T47D (cell line): ENCODE measurements at regions not wholly inside any gene's neighbourhood (a gene's known extent, or its start where the extent isn't known, plus 50 kb on each side); places are given as distances from the start of the nearest gene placed in this dataset.

Experiments
- DNase-seq, 2 experiments: peaks; one replicate each; pipeline versions ENCODE4 v3.0.0 to v3.0.0-alpha.2; 2011 to 2012; ENCODE audit warnings: low read depth in 1 of 2, low spot score in 1 of 2
- JUND ChIP-seq: IDR thresholded peaks from 2 replicates; pipeline ENCODE4 v1.6.1; 2012; ENCODE audit warnings: low read depth
- in situ Hi-C: cut with HindIII; loops from 2 replicates; pipeline ENCODE4 v1.10.0; 2016; ENCODE audit warnings: low sequenced_read_pairs, low pct_unique_long_range_greater_than_20kb

GRCh38 chr1:96253246-96254035, 468.1 kb upstream of the PTBP2 start:
- no peak for TF ChIP-seq JUND
- in situ Hi-C loops = no loop called here

DNA sequence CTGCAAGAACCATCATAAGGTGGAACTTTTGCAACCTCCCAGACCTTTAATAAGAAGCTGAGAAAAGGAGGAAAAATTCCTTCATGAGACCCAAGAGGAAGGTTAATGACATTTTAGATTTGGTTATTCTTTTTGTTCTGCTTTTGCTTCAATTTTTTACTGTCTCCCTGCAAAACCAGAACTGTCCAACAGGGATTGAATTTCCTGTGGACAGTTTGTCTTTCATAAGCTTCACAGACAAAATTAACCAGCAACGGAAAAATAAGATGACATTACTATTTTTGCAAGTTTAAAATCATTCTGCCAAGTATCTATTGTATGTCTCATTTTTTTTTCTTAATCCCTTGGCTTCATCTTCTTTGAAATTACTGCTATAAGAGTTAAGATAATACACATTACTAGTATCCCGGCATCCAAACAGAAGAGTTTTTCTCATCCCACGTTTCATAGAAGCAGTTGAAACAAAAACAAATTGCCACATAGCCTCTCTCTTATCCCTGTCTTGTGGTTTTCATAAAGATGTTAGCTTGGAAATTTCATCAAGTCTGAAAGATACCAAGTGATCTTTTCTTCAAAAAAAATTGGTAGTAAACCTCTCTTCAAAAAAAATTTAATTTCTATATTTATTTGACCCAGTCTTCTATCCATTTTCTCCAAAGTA, 465.3 kb upstream of the PTBP2 start:
- in situ Hi-C loops = no loop called here
- TF ChIP-seq JUND = no peak
- DNase-seq = no peak

More at GRCh38 chr1:96253246-96254035, 468.1 kb upstream of the PTBP2 start:
- DNase-seq = no peak

GRCh38 chr1:96259399-96259798, 462.2 kb upstream of the PTBP2 start:
- DNase-seq = no peak
- in situ Hi-C loops = no loop called here
- no peak for TF ChIP-seq JUND

GRCh38 chr1:96281491-96281890, 440.1 kb upstream of the PTBP2 start:
- TF ChIP-seq JUND = no peak
- no peak for DNase-seq
- in situ Hi-C loops = no loop called here

- no peak for DNase-seq
These were observed 431.6 kb upstream of the PTBP2 start for GRCh38 chr1:96290033-96290432.

GRCh38 chr1:96290801-96291200, 430.8 kb upstream of the PTBP2 start:
- in situ Hi-C loops = no loop called here
- TF ChIP-seq JUND = no peak
- DNase-seq = no peak

More at GRCh38 chr1:96290033-96290432, 431.6 kb upstream of the PTBP2 start:
- no peak for TF ChIP-seq JUND
- in situ Hi-C loops = no loop called here

- no peak for DNase-seq
- TF ChIP-seq JUND = no peak
- in situ Hi-C loops = no loop called here
These were observed 430.1 kb upstream of the PTBP2 start for GRCh38 chr1:96291468-96291867.

- in situ Hi-C loops = no loop called here
- TF ChIP-seq JUND = no peak
- DNase-seq = no peak
These were observed 429.4 kb upstream of the PTBP2 start for GRCh38 chr1:96292141-96292540.

DNA sequence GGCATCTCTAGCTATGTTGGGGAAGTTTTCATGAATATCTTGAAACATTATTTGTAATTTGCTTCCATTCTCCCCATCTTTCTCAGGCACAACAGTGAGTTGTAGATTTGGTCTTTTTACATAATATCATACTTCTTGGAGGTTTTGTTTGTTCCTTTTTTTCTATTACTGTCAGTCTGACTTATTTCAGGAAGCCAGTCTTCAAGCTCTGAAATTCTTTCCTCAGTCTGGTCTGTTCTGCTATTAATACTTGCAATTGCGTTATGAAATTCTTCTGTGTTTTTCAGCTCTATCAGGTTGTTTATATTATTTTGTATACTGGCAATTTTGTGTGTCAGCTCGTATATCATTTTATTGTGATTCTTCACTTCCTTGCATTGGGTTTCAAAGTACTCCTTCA, 424.6 kb upstream of the PTBP2 start:
- in situ Hi-C loops = no loop called here
- no peak for DNase-seq
- TF ChIP-seq JUND = no peak

- in situ Hi-C loops = no loop called here
- TF ChIP-seq JUND = no peak
- DNase-seq = no peak
These were observed 414.6 kb upstream of the PTBP2 start for GRCh38 chr1:96306809-96307560.

DNA sequence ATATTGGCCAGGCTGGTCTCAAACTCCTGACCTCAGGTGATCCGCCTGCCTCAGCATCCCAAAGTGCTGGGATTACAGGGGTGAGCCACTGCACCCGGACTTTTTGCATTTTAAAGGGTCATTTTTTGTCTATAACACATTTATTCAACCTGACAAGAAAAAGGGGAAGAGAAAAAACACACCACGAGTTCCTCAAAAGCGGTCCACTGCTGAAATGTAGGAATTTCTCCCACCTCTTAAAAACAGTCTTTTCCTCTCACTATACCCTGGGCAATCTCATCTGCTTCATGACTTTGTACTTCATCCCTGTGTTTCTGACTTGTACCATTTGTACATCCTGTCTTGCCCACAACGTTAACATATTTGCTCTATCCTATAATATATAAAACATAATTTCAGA, 413.3 kb upstream of the PTBP2 start:
- no peak for DNase-seq
- in situ Hi-C loops = no loop called here

DNA sequence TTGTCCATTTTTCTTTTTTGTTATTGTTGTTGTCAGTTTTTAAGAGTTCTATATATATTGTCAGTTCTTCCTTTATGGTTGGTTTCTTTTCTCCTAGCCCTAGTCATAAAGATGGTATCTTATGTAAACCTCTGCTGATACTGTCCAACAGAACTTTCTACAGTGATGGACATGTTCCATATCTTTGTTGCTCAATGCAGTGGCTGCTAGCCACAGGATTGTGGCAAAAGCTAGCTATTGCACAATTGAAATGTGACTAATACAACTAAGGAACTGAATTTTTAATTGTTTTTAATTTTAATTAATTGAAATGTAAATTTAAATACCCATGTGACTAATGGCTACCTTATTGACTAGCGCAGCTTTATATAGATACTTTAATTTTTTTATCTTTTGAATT, 411.8 kb upstream of the PTBP2 start:
- TF ChIP-seq JUND = no peak
- in situ Hi-C loops = no loop called here
- no peak for DNase-seq

More for the DNA sequence above, 413.3 kb upstream of the PTBP2 start:
- TF ChIP-seq JUND = no peak

- TF ChIP-seq JUND = no peak
These were observed 408.4 kb upstream of the PTBP2 start for GRCh38 chr1:96313216-96313615.

More at GRCh38 chr1:96313216-96313615, 408.4 kb upstream of the PTBP2 start:
- in situ Hi-C loops = no loop called here
- DNase-seq = no peak
